ENCODE measurements at regions not wholly inside any gene's neighbourhood (a gene's known extent, or its start where the extent isn't known, plus 50 kb on each side); places are given as distances from the start of the nearest gene placed in this dataset.
"Not testable (repeated sequence)": the region's sequence is repeated elsewhere in the genome, so short reads cannot be mapped to it uniquely, and the experiment has no call there.

DNA sequence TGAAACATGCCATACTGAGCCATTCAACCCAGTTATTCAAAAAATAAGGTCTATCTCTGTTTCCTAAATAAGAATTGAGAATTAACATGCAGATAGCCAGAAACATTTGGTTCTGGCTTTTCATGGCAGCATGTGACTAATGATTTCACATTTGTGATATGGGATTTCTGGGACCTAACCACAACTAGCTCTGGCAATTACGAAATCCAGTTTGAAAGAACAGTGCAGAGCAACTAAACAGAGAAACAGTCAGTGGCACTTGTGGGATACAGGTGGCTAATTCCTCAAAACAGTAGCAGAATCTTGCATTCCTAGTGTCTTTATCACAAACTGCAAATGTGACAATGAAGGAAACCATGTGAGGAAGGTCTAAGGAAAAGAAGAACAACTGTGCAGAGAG lies 637.8 kb upstream of the CHAC2 start:
- H3K27ac ChIP-seq (ENCODE audit: low read length): no peak overlapping the region
- peaks cover 5% of the 10 kb centered on the region for H3K4me1 ChIP-seq (ENCODE audit: control insufficient read depth, low read depth, low read length)
- no peaks in the 10 kb centered on the region for H3K27me3 ChIP-seq (ENCODE audit: control insufficient read depth, insufficient read depth, low read length)
- no peak overlapping the region for H3K4me3 ChIP-seq (ENCODE audit: low read length)
- no peak overlapping the region for H3K9ac ChIP-seq (ENCODE audit: low read length)
- no peaks in the 10 kb centered on the region for H3K9me3 ChIP-seq (ENCODE audit: control insufficient read depth, low read depth, low read length)
- no peaks in the 10 kb centered on the region for H3K36me3 ChIP-seq (ENCODE audit: control insufficient read depth, low read depth, low read length)

DNA sequence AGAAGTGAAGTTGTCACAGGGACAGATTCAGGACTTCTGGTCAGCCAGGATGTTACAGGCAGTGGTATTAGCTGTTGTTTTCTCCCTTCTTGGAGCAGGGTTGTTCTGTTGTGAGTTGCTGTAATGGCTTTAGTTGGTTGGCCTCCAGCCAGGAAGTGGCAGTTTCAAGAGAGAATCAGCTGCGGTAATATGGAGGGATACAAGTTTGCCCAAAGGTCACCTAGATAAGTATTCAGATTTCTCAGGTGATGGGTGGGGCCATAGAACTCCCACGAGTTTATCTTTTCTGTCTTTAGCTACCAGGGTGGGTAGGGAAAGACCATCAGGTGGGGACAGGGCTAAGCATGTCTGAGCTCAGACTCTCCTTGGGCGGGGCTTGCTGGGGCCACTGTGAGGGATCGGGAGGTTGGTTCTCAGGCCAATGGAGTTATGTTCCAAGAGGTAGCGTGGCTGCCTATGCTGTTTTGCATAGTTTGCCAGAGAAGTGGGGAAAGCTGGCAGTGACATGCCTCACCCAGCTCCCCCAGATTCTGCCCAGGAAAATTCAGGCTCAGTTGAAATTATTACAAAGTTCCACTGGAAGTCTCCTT lies 640.4 kb upstream of the CHAC2 start:
- Histone ChIP-seq H3K9ac (ENCODE audit: low read length) (no peak overlapping the region), H3K27ac (ENCODE audit: low read length) (no peak overlapping the region), H3K9me3 (ENCODE audit: control insufficient read depth, low read depth, low read length) (no peaks in the 10 kb centered on the region), H3K36me3 (ENCODE audit: control insufficient read depth, low read depth, low read length) (no peaks in the 10 kb centered on the region), H3K4me1 (ENCODE audit: control insufficient read depth, low read depth, low read length) (peaks cover 5% of the 10 kb centered on the region), H3K4me3 (ENCODE audit: low read length) (no peak overlapping the region), H3K27me3 (ENCODE audit: control insufficient read depth, insufficient read depth, low read length) (no peaks in the 10 kb centered on the region)

DNA sequence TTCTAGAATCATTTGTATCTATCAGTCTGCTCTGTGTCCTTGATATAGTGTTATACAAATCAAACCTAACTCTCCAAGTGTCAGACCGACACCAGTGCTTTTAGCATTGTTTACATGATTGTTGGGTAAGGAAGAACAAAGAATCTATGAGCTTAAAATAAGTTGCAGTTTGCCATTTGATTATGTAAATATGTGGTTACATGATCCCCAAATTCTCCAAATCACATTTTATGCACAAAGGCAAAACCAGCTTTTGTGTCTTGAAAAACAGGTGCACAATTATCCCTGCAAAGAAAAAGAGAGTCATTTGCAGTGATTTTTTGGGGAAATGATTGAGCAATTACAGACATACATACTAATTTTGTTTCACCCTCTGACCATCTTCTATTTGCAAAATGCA lies 652.6 kb upstream of the CHAC2 start:
- Histone ChIP-seq H3K9me3 (ENCODE audit: control insufficient read depth, low read depth, low read length) (no peaks in the 10 kb centered on the region), H3K4me3 (ENCODE audit: low read length) (no peak overlapping the region), H3K27ac (ENCODE audit: low read length) (no peak overlapping the region), H3K4me1 (ENCODE audit: control insufficient read depth, low read depth, low read length) (peaks cover 36% of the 10 kb centered on the region), H3K27me3 (ENCODE audit: control insufficient read depth, insufficient read depth, low read length) (no peaks in the 10 kb centered on the region), H3K9ac (ENCODE audit: low read length) (no peak overlapping the region), H3K36me3 (ENCODE audit: control insufficient read depth, low read depth, low read length) (no peaks in the 10 kb centered on the region)

DNA sequence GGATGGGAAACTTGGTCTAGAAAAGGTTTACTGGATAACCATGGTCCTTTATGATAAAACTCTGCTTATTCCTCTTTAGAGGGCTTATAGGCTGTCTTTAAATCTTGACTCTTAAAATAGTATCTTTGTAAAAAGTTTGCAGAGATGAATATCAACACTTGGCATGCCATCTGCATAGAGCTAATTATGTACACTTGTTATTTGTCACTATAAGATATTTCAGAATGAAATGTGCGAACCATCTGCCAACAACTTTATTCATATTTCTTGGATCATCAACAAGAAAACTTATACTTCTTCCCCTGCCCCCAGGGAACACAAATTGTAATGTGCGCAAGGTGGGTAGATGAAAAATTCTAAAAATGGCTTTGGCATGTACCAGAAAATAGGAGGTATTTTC lies 653.0 kb upstream of the CHAC2 start:
- Histone ChIP-seq H3K27me3 (ENCODE audit: control insufficient read depth, insufficient read depth, low read length) (no peaks in the 10 kb centered on the region), H3K27ac (ENCODE audit: low read length) (no peak overlapping the region), H3K36me3 (ENCODE audit: control insufficient read depth, low read depth, low read length) (no peaks in the 10 kb centered on the region), H3K4me3 (ENCODE audit: low read length) (no peak overlapping the region), H3K4me1 (ENCODE audit: control insufficient read depth, low read depth, low read length) (peaks cover 38% of the 10 kb centered on the region), H3K9ac (ENCODE audit: low read length) (no peak overlapping the region), H3K9me3 (ENCODE audit: control insufficient read depth, low read depth, low read length) (no peaks in the 10 kb centered on the region)

DNA sequence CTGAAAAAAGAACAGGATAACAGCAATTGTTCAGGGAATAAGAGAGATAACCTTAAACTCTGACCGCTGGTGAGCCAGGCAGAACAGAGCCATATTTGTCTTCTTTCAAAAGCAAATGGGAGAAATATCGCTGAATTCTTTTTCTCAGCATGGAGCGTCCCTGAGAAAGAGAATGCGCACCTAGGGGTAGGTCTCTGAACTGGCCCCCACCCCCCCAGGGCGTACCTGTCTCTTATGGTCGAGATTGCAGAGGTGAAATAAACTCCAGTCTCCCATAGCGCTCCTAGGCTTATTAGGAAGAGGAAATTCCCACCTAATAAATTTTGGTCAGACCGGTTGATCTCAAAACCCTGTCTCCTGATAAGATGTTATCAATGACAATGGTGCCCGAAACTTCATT lies 655.2 kb upstream of the CHAC2 start:
- peak overlapping the region; percentile 30 for H3K4me3 ChIP-seq (ENCODE audit: low read length)
- not testable (repeated sequence) for H3K27me3 ChIP-seq (ENCODE audit: control insufficient read depth, insufficient read depth, low read length); H3K27ac ChIP-seq (ENCODE audit: low read length); H3K9ac ChIP-seq (ENCODE audit: low read length); H3K36me3 ChIP-seq (ENCODE audit: control insufficient read depth, low read depth, low read length); H3K9me3 ChIP-seq (ENCODE audit: control insufficient read depth, low read depth, low read length)
- peaks cover 38% of the 10 kb centered on the region for H3K4me1 ChIP-seq (ENCODE audit: control insufficient read depth, low read depth, low read length)

DNA sequence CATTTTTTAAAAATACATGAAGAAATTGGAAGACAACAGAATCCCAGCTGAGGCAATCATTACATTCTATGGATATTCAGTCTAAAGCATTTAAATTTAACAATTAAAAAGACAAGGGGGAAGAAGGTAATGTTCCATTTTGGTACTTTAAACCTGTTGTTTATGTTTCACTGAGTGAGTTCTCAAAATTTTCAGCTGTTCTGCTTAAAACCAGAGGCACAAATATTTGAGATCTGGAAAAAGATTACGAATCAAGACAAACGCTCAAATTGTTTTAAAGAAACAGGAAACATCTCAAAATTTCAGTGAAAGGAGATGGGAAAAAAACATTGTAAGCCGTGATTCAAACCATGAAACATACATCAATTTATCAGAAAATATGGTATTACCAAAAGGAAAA lies 656.2 kb upstream of the CHAC2 start:
- Histone ChIP-seq H3K4me3 (ENCODE audit: low read length) (peak overlapping the region; percentile 29), H3K27ac (ENCODE audit: low read length) (peak overlapping the region; percentile 20), H3K9ac (ENCODE audit: low read length) (no peak overlapping the region), H3K4me1 (ENCODE audit: control insufficient read depth, low read depth, low read length) (peaks cover 38% of the 10 kb centered on the region), H3K36me3 (ENCODE audit: control insufficient read depth, low read depth, low read length) (no peaks in the 10 kb centered on the region), H3K27me3 (ENCODE audit: control insufficient read depth, insufficient read depth, low read length) (no peaks in the 10 kb centered on the region), H3K9me3 (ENCODE audit: control insufficient read depth, low read depth, low read length) (no peaks in the 10 kb centered on the region)

DNA sequence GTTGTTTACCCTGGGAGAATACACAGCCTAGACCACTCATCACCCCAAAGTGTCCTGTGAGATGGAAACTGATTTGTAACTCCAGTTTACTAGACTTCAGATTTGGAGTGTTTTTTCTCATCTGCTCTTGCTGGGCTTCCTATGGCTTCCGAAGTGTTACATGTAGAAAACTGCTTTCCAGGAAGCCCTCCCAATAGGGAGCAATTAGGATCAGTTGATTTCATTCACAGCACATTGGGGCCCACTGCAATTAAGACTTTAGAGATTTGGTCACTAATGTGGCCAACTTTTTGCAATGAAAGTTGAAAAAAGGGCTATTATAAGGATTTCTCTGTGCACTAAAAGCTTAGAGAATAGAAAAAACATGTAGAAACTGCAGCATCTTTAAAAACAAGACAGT lies 656.6 kb upstream of the CHAC2 start:
- Histone ChIP-seq H3K27ac (ENCODE audit: low read length) (peak overlapping the region; percentile 20), H3K9me3 (ENCODE audit: control insufficient read depth, low read depth, low read length) (no peaks in the 10 kb centered on the region), H3K4me3 (ENCODE audit: low read length) (peak overlapping the region; percentile 29), H3K9ac (ENCODE audit: low read length) (no peak overlapping the region), H3K36me3 (ENCODE audit: control insufficient read depth, low read depth, low read length) (no peaks in the 10 kb centered on the region), H3K27me3 (ENCODE audit: control insufficient read depth, insufficient read depth, low read length) (no peaks in the 10 kb centered on the region), H3K4me1 (ENCODE audit: control insufficient read depth, low read depth, low read length) (peaks cover 38% of the 10 kb centered on the region)

DNA sequence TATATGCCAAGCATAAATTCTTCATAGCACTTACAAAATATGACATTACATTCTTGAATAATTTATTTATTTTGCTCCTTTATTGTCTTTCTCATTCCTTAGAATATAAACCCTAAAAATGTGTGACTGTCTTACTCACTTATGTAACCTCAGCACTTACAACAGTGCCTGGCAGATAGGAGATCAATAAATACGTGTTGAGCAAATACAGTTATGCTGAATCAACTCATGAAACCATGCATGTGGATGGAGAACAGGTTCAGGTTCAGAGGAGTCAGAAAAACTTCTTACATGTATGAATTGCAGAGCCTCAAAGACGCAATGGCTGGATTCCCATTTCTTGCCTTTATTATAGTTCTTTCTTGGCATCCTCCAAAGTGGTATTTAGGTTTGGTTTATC lies 659.4 kb upstream of the CHAC2 start:
- Histone ChIP-seq H3K4me1 (ENCODE audit: control insufficient read depth, low read depth, low read length) (peaks cover 39% of the 10 kb centered on the region), H3K9ac (ENCODE audit: low read length) (no peak overlapping the region), H3K27ac (ENCODE audit: low read length) (no peak overlapping the region), H3K4me3 (ENCODE audit: low read length) (no peak overlapping the region), H3K27me3 (ENCODE audit: control insufficient read depth, insufficient read depth, low read length) (no peaks in the 10 kb centered on the region), H3K36me3 (ENCODE audit: control insufficient read depth, low read depth, low read length) (no peaks in the 10 kb centered on the region), H3K9me3 (ENCODE audit: control insufficient read depth, low read depth, low read length) (no peaks in the 10 kb centered on the region)

DNA sequence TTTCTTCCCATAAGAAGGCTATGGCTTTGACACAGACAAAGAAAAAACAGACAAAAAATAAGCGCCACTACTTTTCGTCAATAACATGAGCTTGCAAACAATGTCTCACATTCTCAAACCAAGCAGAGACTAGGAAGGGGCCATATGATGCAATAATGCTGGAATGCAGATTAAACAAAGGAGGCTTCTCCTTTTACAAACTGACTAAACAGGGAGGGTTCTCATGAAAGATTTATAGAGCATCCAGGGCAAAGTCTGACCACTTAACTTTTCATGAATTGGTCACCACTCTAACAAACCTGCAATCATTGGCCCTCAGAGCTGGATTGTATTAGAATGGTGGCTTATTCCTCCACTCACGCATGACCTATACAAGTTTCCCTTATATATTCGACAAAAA lies 663.3 kb upstream of the CHAC2 start:
- Histone ChIP-seq H3K9me3 (ENCODE audit: control insufficient read depth, low read depth, low read length) (no peaks in the 10 kb centered on the region), H3K4me1 (ENCODE audit: control insufficient read depth, low read depth, low read length) (peaks cover 13% of the 10 kb centered on the region), H3K27me3 (ENCODE audit: control insufficient read depth, insufficient read depth, low read length) (no peaks in the 10 kb centered on the region), H3K4me3 (ENCODE audit: low read length) (peak overlapping the region; percentile 9), H3K27ac (ENCODE audit: low read length) (peak overlapping the region; percentile 3), H3K9ac (ENCODE audit: low read length) (no peak overlapping the region), H3K36me3 (ENCODE audit: control insufficient read depth, low read depth, low read length) (no peaks in the 10 kb centered on the region)

DNA sequence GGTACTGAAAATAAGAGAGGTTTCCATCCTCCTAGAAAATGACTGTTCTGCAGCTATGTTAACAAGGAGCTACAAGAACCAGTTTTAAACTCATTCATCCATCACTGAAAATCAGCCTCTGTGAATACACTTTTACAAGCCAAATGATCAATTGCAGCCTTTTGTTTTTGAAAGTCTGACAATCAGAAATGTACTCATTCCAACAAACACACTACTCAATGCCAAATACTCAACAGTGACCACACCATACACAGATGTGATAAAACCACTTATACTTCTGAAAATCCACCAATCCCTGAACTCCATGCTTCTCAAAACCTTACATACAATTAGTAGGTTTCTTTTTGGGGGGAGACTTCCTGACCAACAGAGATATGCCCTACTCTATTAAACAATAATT lies 663.9 kb upstream of the CHAC2 start:
- Histone ChIP-seq H3K36me3 (ENCODE audit: control insufficient read depth, low read depth, low read length) (no peaks in the 10 kb centered on the region), H3K27ac (ENCODE audit: low read length) (peak overlapping the region; percentile 3), H3K27me3 (ENCODE audit: control insufficient read depth, insufficient read depth, low read length) (no peaks in the 10 kb centered on the region), H3K9me3 (ENCODE audit: control insufficient read depth, low read depth, low read length) (no peaks in the 10 kb centered on the region), H3K4me1 (ENCODE audit: control insufficient read depth, low read depth, low read length) (peaks cover 13% of the 10 kb centered on the region), H3K9ac (ENCODE audit: low read length) (no peak overlapping the region), H3K4me3 (ENCODE audit: low read length) (no peak overlapping the region)

DNA sequence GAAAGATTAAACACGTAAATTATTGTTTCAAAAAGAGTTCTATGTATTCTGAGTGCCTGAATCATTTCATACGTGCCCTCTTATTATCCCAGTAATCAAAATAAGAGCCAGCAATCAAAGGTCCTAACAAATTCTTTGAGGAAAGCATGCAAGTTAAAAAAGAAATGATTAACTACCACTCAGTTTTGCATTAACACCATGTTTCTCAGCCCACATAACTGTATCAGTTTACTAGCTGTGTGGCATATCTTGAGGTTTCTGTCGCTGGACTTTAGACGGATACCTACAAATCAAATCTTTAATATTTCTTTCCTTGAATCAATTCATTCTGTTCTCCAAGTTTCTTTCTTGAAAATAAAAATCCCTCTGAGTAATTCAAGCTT lies 668.9 kb upstream of the CHAC2 start:
- no peaks in the 10 kb centered on the region for H3K9me3 ChIP-seq (ENCODE audit: control insufficient read depth, low read depth, low read length)
- H3K4me3 ChIP-seq (ENCODE audit: low read length): no peak overlapping the region
- no peak overlapping the region for H3K27ac ChIP-seq (ENCODE audit: low read length)
- peaks cover 4% of the 10 kb centered on the region for H3K4me1 ChIP-seq (ENCODE audit: control insufficient read depth, low read depth, low read length)
- H3K36me3 ChIP-seq (ENCODE audit: control insufficient read depth, low read depth, low read length): no peaks in the 10 kb centered on the region
- no peak overlapping the region for H3K9ac ChIP-seq (ENCODE audit: low read length)
- H3K27me3 ChIP-seq (ENCODE audit: control insufficient read depth, insufficient read depth, low read length): no peaks in the 10 kb centered on the region

DNA sequence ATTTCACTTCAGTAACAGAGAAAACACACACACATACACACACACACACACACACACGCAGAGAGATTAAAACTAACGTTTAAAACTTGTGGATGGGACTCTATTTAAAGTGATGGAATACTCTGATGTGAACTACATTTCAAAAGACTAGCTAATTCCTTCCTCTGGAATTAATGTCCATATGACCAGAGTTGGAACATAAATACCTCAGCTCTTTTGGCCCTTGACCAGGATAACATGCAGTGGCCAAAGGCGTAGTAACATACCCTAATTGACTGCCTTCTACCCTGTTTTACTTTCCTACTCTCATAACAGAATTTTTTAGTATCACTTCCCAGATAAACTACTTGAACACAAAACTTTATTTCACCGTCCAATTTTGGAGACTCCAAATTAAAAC lies 671.3 kb upstream of the CHAC2 start:
- Histone ChIP-seq H3K27me3 (ENCODE audit: control insufficient read depth, insufficient read depth, low read length) (no peaks in the 10 kb centered on the region), H3K4me3 (ENCODE audit: low read length) (no peak overlapping the region), H3K9ac (ENCODE audit: low read length) (no peak overlapping the region), H3K9me3 (ENCODE audit: control insufficient read depth, low read depth, low read length) (no peaks in the 10 kb centered on the region), H3K4me1 (ENCODE audit: control insufficient read depth, low read depth, low read length) (peaks cover 3% of the 10 kb centered on the region), H3K36me3 (ENCODE audit: control insufficient read depth, low read depth, low read length) (no peaks in the 10 kb centered on the region), H3K27ac (ENCODE audit: low read length) (no peak overlapping the region)
